ENCODE measurements at regions not wholly inside any gene's neighbourhood (a gene's known extent, or its start where the extent isn't known, plus 50 kb on each side); places are given as distances from the start of the nearest gene placed in this dataset.

DNA sequence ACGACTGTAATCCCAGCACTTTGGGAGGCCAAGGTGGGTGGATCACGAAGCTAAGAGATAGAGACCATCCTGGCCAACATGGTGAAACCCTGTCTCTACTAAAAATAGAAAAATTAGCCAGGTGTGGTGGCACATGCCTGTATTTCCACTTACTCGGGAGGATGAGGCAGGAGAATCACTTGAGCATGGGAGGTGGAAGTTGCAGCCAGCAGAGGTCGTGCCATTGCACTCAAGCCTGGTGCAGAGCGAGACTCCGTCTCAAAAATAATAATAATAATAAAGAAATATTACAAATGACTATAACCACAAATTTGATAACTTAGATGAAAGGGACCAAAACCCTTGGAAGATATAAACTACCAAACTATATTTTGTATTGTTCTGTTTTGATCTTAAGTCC lies 226.3 kb upstream of the GULP1 start:
- Histone ChIP-seq H3K36me3 (ENCODE audit: control insufficient read depth, insufficient read depth, low read length) (no peaks in the 10 kb centered on the region), H3K4me3 (ENCODE audit: low read length) (no peak overlapping the region), H3K27ac (ENCODE audit: low read length) (no peak overlapping the region), H3K27me3 (ENCODE audit: control insufficient read depth, insufficient read depth, low read length) (no peaks in the 10 kb centered on the region), H3K4me1 (ENCODE audit: control insufficient read depth, insufficient read depth, low read length) (no peaks in the 10 kb centered on the region), H3K9me3 (ENCODE audit: control insufficient read depth, insufficient read depth, low read length) (no peaks in the 10 kb centered on the region)
- WGBS (ENCODE audit: insufficient coverage, insufficient read length), result no CpG with 5 or more reads among the region's 6 CpGs
- no peak for DNase-seq (ENCODE audit: low read depth, low spot score)

DNA sequence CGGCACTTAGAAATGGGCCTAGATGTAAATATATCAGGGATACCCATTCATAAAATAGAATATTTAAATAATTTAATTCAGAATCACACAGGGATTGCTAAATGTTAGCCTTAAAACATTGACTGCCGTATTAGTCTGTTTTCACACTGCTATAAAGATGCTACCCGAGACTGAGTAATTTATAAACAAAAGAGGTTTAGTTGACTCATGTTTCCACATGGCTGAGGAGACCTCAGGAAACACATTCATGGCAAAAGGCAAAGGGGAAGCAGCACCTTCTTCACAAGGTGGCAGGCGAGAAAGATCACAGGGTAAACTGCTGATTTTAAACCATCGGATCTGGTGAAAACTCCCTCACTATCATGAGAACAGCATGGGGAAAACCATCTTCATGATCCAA lies 223.6 kb upstream of the GULP1 start:
- DNase-seq (ENCODE audit: low read depth, low spot score), result no peak
- H3K4me3 ChIP-seq (ENCODE audit: low read length), result no peak overlapping the region
- no CpG with 5 or more reads among the region's 5 CpGs for WGBS (ENCODE audit: insufficient coverage, insufficient read length)

GRCh38 chr2:188076149-188077056 lies 215.3 kb upstream of the GULP1 start:
- Histone ChIP-seq H3K27ac (ENCODE audit: low read length) (no peak overlapping the region), H3K9me3 (ENCODE audit: control insufficient read depth, insufficient read depth, low read length) (no peaks in the 10 kb centered on the region), H3K4me1 (ENCODE audit: control insufficient read depth, insufficient read depth, low read length) (no peaks in the 10 kb centered on the region), H3K27me3 (ENCODE audit: control insufficient read depth, insufficient read depth, low read length) (no peaks in the 10 kb centered on the region), H3K4me3 (ENCODE audit: low read length) (no peak overlapping the region), H3K36me3 (ENCODE audit: control insufficient read depth, insufficient read depth, low read length) (no peaks in the 10 kb centered on the region)
- no CpG with 5 or more reads among the region's 2 CpGs for WGBS (ENCODE audit: insufficient coverage, insufficient read length)
- no peak for DNase-seq (ENCODE audit: low read depth, low spot score)

More for the DNA sequence above, 223.6 kb upstream of the GULP1 start:
- Histone ChIP-seq H3K27ac (ENCODE audit: low read length) (no peak overlapping the region), H3K27me3 (ENCODE audit: control insufficient read depth, insufficient read depth, low read length) (no peaks in the 10 kb centered on the region), H3K36me3 (ENCODE audit: control insufficient read depth, insufficient read depth, low read length) (no peaks in the 10 kb centered on the region), H3K4me1 (ENCODE audit: control insufficient read depth, insufficient read depth, low read length) (no peaks in the 10 kb centered on the region), H3K9me3 (ENCODE audit: control insufficient read depth, insufficient read depth, low read length) (no peaks in the 10 kb centered on the region)

GRCh38 chr2:188077757-188078156 lies 213.9 kb upstream of the GULP1 start:
- no peak for DNase-seq (ENCODE audit: low read depth, low spot score)
- H3K36me3 ChIP-seq (ENCODE audit: control insufficient read depth, insufficient read depth, low read length), result no peaks in the 10 kb centered on the region
- H3K27ac ChIP-seq (ENCODE audit: low read length), result no peak overlapping the region

GRCh38 chr2:188078534-188078933 lies 213.1 kb upstream of the GULP1 start:
- DNase-seq (ENCODE audit: low read depth, low spot score), result no peak
- H3K9me3 ChIP-seq (ENCODE audit: control insufficient read depth, insufficient read depth, low read length), result no peaks in the 10 kb centered on the region
- no CpG with 5 or more reads among the region's 4 CpGs for WGBS (ENCODE audit: insufficient coverage, insufficient read length)
- H3K36me3 ChIP-seq (ENCODE audit: control insufficient read depth, insufficient read depth, low read length), result no peaks in the 10 kb centered on the region
- no peaks in the 10 kb centered on the region for H3K4me1 ChIP-seq (ENCODE audit: control insufficient read depth, insufficient read depth, low read length)
- no peak overlapping the region for H3K27ac ChIP-seq (ENCODE audit: low read length)
- no peaks in the 10 kb centered on the region for H3K27me3 ChIP-seq (ENCODE audit: control insufficient read depth, insufficient read depth, low read length)
- no peak overlapping the region for H3K4me3 ChIP-seq (ENCODE audit: low read length)

More at GRCh38 chr2:188077757-188078156, 213.9 kb upstream of the GULP1 start:
- no peak overlapping the region for H3K4me3 ChIP-seq (ENCODE audit: low read length)
- no peaks in the 10 kb centered on the region for H3K4me1 ChIP-seq (ENCODE audit: control insufficient read depth, insufficient read depth, low read length)
- H3K27me3 ChIP-seq (ENCODE audit: control insufficient read depth, insufficient read depth, low read length), result no peaks in the 10 kb centered on the region
- no peaks in the 10 kb centered on the region for H3K9me3 ChIP-seq (ENCODE audit: control insufficient read depth, insufficient read depth, low read length)

- H3K4me1 ChIP-seq (ENCODE audit: control insufficient read depth, insufficient read depth, low read length), result no peaks in the 10 kb centered on the region
- H3K27ac ChIP-seq (ENCODE audit: low read length), result no peak overlapping the region
- H3K27me3 ChIP-seq (ENCODE audit: control insufficient read depth, insufficient read depth, low read length), result no peaks in the 10 kb centered on the region
- no peaks in the 10 kb centered on the region for H3K9me3 ChIP-seq (ENCODE audit: control insufficient read depth, insufficient read depth, low read length)
- H3K4me3 ChIP-seq (ENCODE audit: low read length), result no peak overlapping the region
- H3K36me3 ChIP-seq (ENCODE audit: control insufficient read depth, insufficient read depth, low read length), result no peaks in the 10 kb centered on the region
- no CpG with 5 or more reads among the region's 1 CpG for WGBS (ENCODE audit: insufficient coverage, insufficient read length)
- DNase-seq (ENCODE audit: low read depth, low spot score), result no peak
Observed at GRCh38 chr2:188079196-188079595, 212.5 kb upstream of the GULP1 start.

DNA sequence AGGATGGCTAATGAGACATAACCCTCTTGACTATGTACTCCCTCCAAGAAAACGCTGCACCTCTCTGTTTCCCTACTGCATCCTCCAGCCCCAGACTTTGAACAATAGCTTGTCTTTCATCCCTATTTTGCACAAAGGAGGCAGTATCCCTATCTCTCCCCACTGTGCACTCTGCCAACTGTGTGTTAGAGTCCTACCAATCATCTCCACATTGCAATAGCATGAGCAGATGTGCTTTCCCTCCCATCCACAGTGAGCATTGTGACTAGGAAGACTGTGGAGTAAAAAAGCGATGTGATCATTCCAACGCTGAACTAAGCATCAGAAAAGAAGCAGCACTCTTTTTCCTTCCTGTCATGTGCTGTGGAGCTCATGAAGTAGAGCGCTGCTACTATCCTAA lies 206.3 kb upstream of the GULP1 start:
- Histone ChIP-seq H3K36me3 (ENCODE audit: control insufficient read depth, insufficient read depth, low read length) (0 out of 2 replicates have a peak, but pooled peaks cover 2% of the 10 kb centered on the region), H3K4me3 (ENCODE audit: low read length) (no peak overlapping the region), H3K4me1 (ENCODE audit: control insufficient read depth, insufficient read depth, low read length) (no peaks in the 10 kb centered on the region), H3K27me3 (ENCODE audit: control insufficient read depth, insufficient read depth, low read length) (no peaks in the 10 kb centered on the region), H3K27ac (ENCODE audit: low read length) (no peak overlapping the region), H3K9me3 (ENCODE audit: control insufficient read depth, insufficient read depth, low read length) (no peaks in the 10 kb centered on the region)
- no CpG with 5 or more reads among the region's 4 CpGs for WGBS (ENCODE audit: insufficient coverage, insufficient read length)
- DNase-seq (ENCODE audit: low read depth, low spot score), result no peak

GRCh38 chr2:188089901-188090300 lies 201.8 kb upstream of the GULP1 start:
- no peaks in the 10 kb centered on the region for H3K27me3 ChIP-seq (ENCODE audit: control insufficient read depth, insufficient read depth, low read length)
- no peak for DNase-seq (ENCODE audit: low read depth, low spot score)
- no peak overlapping the region for H3K27ac ChIP-seq (ENCODE audit: low read length)
- H3K36me3 ChIP-seq (ENCODE audit: control insufficient read depth, insufficient read depth, low read length), result 0 out of 2 replicates have a peak, but pooled peaks cover 2% of the 10 kb centered on the region
- H3K4me3 ChIP-seq (ENCODE audit: low read length), result no peak overlapping the region
- no peaks in the 10 kb centered on the region for H3K9me3 ChIP-seq (ENCODE audit: control insufficient read depth, insufficient read depth, low read length)
- H3K4me1 ChIP-seq (ENCODE audit: control insufficient read depth, insufficient read depth, low read length), result no peaks in the 10 kb centered on the region
- no CpG with 5 or more reads among the region's 2 CpGs for WGBS (ENCODE audit: insufficient coverage, insufficient read length)

GRCh38 chr2:188091220-188091619 lies 200.5 kb upstream of the GULP1 start:
- DNase-seq (ENCODE audit: low read depth, low spot score), result no peak
- no peaks in the 10 kb centered on the region for H3K4me1 ChIP-seq (ENCODE audit: control insufficient read depth, insufficient read depth, low read length)
- no peaks in the 10 kb centered on the region for H3K9me3 ChIP-seq (ENCODE audit: control insufficient read depth, insufficient read depth, low read length)
- no peak overlapping the region for H3K4me3 ChIP-seq (ENCODE audit: low read length)
- no peaks in the 10 kb centered on the region for H3K36me3 ChIP-seq (ENCODE audit: control insufficient read depth, insufficient read depth, low read length)
- H3K27ac ChIP-seq (ENCODE audit: low read length), result no peak overlapping the region
- no peaks in the 10 kb centered on the region for H3K27me3 ChIP-seq (ENCODE audit: control insufficient read depth, insufficient read depth, low read length)

- Histone ChIP-seq H3K27ac (ENCODE audit: low read length) (no peak overlapping the region), H3K27me3 (ENCODE audit: control insufficient read depth, insufficient read depth, low read length) (no peaks in the 10 kb centered on the region), H3K9me3 (ENCODE audit: control insufficient read depth, insufficient read depth, low read length) (no peaks in the 10 kb centered on the region), H3K4me1 (ENCODE audit: control insufficient read depth, insufficient read depth, low read length) (no peaks in the 10 kb centered on the region), H3K4me3 (ENCODE audit: low read length) (no peak overlapping the region), H3K36me3 (ENCODE audit: control insufficient read depth, insufficient read depth, low read length) (no peaks in the 10 kb centered on the region)
- WGBS (ENCODE audit: insufficient coverage, insufficient read length), result no CpG with 5 or more reads among the region's 2 CpGs
- no peak for DNase-seq (ENCODE audit: low read depth, low spot score)
Observed at GRCh38 chr2:188092734-188093133, 198.9 kb upstream of the GULP1 start.

- H3K27ac ChIP-seq (ENCODE audit: low read length), result no peak overlapping the region
- WGBS (ENCODE audit: insufficient coverage, insufficient read length), result no CpG with 5 or more reads among the region's 3 CpGs
- H3K36me3 ChIP-seq (ENCODE audit: control insufficient read depth, insufficient read depth, low read length), result no peaks in the 10 kb centered on the region
- H3K27me3 ChIP-seq (ENCODE audit: control insufficient read depth, insufficient read depth, low read length), result no peaks in the 10 kb centered on the region
- no peak for DNase-seq (ENCODE audit: low read depth, low spot score)
- H3K9me3 ChIP-seq (ENCODE audit: control insufficient read depth, insufficient read depth, low read length), result no peaks in the 10 kb centered on the region
- no peaks in the 10 kb centered on the region for H3K4me1 ChIP-seq (ENCODE audit: control insufficient read depth, insufficient read depth, low read length)
- H3K4me3 ChIP-seq (ENCODE audit: low read length), result no peak overlapping the region
Observed at GRCh38 chr2:188096910-188097309, 194.8 kb upstream of the GULP1 start.
